Progenitor cell of endocrine pancreas (in vitro differentiated cells): ENCODE measurements at regions not wholly inside any gene's neighbourhood (a gene's known extent, or its start where the extent isn't known, plus 50 kb on each side); places are given as distances from the start of the nearest gene placed in this dataset.

Experiments used
- DNase-seq: peaks from one replicate; pipeline ENCODE4 v3.0.0; 2021; ENCODE audit warnings: low spot score; ENCODE audit not compliant: unreplicated experiment
- H3K27ac Mint-ChIP-seq: 2 replicates; pipeline ENCODE4 v1.8.0; 2021; ENCODE audit warnings: mild to moderate bottlenecking, moderate library complexity, mixed read lengths
- H3K27me3 Mint-ChIP-seq: 2 replicates; pipeline ENCODE4 v1.8.0; 2021; ENCODE audit warnings: mixed read lengths
- H3K36me3 Mint-ChIP-seq: 2 replicates; pipeline ENCODE4 v1.8.0; 2022; ENCODE audit warnings: mixed read lengths; ENCODE audit not compliant: insufficient read depth
- H3K4me1 Mint-ChIP-seq: 2 replicates; pipeline ENCODE4 v1.8.0; 2021; ENCODE audit warnings: low read depth, mixed read lengths
- H3K4me3 Mint-ChIP-seq: 2 replicates; pipeline ENCODE4 v1.8.0; 2021; ENCODE audit warnings: low read depth, mild to moderate bottlenecking, moderate library complexity, mixed read lengths
- H3K9me3 Mint-ChIP-seq: 2 replicates; pipeline ENCODE4 v1.8.0; 2021; ENCODE audit warnings: low read depth, mixed read lengths
- CTCF ChIP-seq: fragments of 200-600 bp; sonication (generic); IDR thresholded peaks from one replicate; pipeline ENCODE4 v1.5.0; 2021; ENCODE audit warnings: antibody characterized with exemption, mild to moderate bottlenecking; ENCODE audit not compliant: unreplicated experiment

GRCh38 chr14:81871706-81872105 lies 338.1 kb upstream of the SEL1L start:
- no peak for TF ChIP-seq CTCF
- Mint-ChIP-seq H3K36me3 (peaks cover 4% of the 10 kb centered on the region), H3K4me1 (no peaks in the 10 kb centered on the region), H3K27ac (no peak overlapping the region), H3K9me3 (peaks cover 11% of the 10 kb centered on the region), H3K4me3 (no peak overlapping the region), H3K27me3 (no peaks in the 10 kb centered on the region)
- DNase-seq: no peak

- no peak for TF ChIP-seq CTCF
- no peak overlapping the region for H3K27ac Mint-ChIP-seq
- no peaks in the 10 kb centered on the region for H3K36me3 Mint-ChIP-seq
- no peak overlapping the region for H3K4me3 Mint-ChIP-seq
- no peaks in the 10 kb centered on the region for H3K9me3 Mint-ChIP-seq
- no peaks in the 10 kb centered on the region for H3K4me1 Mint-ChIP-seq
- H3K27me3 Mint-ChIP-seq: no peaks in the 10 kb centered on the region
- no peak for DNase-seq
Observed at GRCh38 chr14:81884382-81884781, 350.7 kb upstream of the SEL1L start.

DNA sequence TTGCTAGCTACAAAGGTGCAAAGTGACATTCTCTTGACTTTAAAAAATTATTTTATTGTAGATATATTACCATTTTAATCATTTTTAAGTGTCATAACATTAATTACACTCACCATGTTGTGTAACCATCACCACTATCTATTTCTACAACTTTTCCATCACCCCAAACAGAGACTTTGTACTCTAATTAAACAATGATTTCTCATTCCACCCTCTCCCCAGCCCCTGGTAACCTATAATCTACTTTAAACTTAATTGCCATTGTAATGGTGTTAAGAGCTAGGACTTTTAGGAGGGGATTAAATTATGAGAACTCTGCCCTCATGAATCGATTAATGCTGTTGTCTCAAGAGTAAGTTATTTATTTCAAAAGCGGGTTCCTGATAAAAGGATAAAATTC lies 352.9 kb upstream of the SEL1L start:
- no peaks in the 10 kb centered on the region for H3K36me3 Mint-ChIP-seq
- H3K27ac Mint-ChIP-seq: no peak overlapping the region
- DNase-seq: no peak
- no peaks in the 10 kb centered on the region for H3K27me3 Mint-ChIP-seq
- no peak overlapping the region for H3K4me3 Mint-ChIP-seq
- TF ChIP-seq CTCF: no peak
- no peaks in the 10 kb centered on the region for H3K4me1 Mint-ChIP-seq
- H3K9me3 Mint-ChIP-seq: no peaks in the 10 kb centered on the region

DNA sequence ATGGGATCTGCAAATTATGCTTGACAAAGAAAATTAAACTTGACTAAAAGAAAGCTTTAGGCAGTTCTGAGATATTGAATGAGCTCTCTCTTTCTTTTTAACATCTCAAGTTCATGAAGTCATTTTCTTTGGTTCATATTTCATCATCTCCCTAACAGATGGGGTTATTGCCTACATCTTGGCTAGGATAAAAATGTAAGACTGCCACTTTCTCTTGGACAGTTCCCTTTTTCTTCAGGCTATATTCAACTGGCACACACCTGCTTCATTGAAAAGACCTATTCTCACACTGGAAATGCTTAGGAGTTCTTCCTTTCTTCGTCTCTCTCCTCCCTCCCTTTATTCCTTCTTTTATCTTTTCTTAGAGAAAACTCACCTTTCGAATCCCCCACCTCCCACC lies 355.9 kb upstream of the SEL1L start:
- Mint-ChIP-seq H3K36me3 (no peaks in the 10 kb centered on the region), H3K9me3 (no peaks in the 10 kb centered on the region), H3K4me3 (no peak overlapping the region), H3K27ac (peak overlapping the region; percentile 6), H3K4me1 (no peaks in the 10 kb centered on the region), H3K27me3 (no peaks in the 10 kb centered on the region)
- no peak for TF ChIP-seq CTCF
- no peak for DNase-seq

DNA sequence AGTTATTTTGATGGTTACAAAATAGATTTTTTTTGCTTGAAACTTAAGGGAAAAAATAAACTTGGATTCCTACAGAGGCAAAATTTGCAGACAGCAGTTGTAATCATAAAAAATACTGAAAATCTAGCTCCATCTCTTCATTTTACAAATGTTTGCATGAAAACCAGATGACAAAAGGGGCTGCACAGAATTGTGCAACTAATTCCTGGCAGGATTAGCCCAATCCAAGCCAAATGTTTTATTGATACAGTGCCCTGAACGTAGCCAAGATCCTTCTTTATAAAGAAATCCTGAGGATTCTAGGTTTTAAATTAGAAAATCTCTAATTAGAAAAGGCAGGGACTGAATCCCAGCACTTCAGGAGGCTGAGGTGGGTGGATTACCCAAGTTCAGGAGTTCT lies 356.4 kb upstream of the SEL1L start:
- no peaks in the 10 kb centered on the region for H3K36me3 Mint-ChIP-seq

More for the DNA sequence above, 356.4 kb upstream of the SEL1L start:
- Mint-ChIP-seq H3K4me1 (no peaks in the 10 kb centered on the region), H3K4me3 (no peak overlapping the region), H3K27me3 (no peaks in the 10 kb centered on the region), H3K27ac (no peak overlapping the region), H3K9me3 (no peaks in the 10 kb centered on the region)
- DNase-seq: no peak
- no peak for TF ChIP-seq CTCF
